ENCODE measurements at regions not wholly inside any gene's neighbourhood (a gene's known extent, or its start where the extent isn't known, plus 50 kb on each side); places are given as distances from the start of the nearest gene placed in this dataset.

DNA sequence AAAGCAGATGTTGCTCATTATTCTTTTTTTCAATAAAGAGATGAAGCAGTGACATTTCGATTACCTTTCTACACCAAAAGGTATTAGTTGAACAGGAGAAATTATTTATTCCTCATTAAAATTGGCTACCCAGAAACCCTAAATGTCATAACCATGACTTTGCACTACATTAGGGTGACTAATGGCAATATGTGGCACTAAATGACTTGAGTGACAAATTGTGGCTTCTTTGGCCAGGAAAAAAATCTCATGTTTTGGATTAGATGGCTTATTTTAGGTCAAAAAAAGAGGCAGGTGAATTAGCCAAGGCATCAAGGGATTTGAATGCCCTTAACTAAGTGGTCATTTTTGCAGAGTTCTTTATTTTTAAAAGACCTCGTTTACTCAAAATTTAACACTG, 353.9 kb downstream of the NDFIP2 start:
- TF ChIP-seq, protein P1, sequence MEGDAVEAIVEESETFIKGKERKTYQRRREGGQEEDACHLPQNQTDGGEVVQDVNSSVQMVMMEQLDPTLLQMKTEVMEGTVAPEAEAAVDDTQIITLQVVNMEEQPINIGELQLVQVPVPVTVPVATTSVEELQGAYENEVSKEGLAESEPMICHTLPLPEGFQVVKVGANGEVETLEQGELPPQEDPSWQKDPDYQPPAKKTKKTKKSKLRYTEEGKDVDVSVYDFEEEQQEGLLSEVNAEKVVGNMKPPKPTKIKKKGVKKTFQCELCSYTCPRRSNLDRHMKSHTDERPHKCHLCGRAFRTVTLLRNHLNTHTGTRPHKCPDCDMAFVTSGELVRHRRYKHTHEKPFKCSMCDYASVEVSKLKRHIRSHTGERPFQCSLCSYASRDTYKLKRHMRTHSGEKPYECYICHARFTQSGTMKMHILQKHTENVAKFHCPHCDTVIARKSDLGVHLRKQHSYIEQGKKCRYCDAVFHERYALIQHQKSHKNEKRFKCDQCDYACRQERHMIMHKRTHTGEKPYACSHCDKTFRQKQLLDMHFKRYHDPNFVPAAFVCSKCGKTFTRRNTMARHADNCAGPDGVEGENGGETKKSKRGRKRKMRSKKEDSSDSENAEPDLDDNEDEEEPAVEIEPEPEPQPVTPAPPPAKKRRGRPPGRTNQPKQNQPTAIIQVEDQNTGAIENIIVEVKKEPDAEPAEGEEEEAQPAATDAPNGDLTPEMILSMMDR (IDR thresholded peaks at IDR 0.05) = no peak
- ATAC-seq (ENCODE audit: low FRiP score) (no peak), DNase-seq (ENCODE audit: low spot score) (no peak)

DNA sequence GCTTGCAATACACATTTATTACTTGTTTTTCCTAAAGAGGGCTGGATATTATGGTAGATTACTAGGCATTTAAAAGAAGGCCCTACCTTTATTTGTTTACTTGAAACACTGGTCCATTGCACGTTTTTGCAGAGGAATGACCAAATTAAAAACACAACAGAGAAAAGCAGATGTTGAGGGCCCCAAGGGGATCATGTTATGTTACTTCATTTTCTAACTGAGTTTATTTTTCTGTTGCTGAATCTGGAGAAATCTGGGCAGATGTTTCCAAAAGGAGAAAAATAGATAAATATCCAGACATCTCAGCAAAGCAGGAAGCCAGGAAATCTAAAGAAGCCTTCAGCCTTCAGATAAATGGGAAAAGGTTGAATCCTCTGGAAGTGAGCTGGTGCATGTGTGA, 353.0 kb downstream of the NDFIP2 start:
- ATAC-seq (ENCODE audit: low FRiP score) (no peak), DNase-seq (ENCODE audit: low spot score) (no peak)
- TF ChIP-seq, protein P1 (IDR thresholded peaks at IDR 0.05) = no peak

DNA sequence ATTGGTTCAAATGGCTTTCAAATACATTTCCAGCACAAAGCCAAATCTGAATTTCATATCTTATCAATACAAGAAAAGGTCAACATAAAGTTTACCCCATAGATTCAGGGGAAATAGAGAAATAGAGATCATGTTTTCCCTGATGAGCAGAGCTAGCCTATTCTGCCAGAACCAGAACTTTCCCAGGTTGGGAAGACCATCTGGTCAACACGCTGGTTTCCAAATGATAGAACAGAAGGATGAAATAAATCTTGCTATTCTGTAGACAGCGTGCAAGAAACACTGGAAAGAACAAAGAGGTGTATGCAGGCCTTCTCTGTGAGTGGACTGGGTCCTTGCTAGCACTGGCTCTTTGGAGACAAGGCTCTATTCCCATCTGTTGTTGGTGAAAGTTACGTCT, 350.6 kb downstream of the NDFIP2 start:
- TF ChIP-seq, protein P1 (IDR thresholded peaks at IDR 0.05) = no peak
- no peak for DNase-seq (ENCODE audit: low spot score)
- ATAC-seq (ENCODE audit: low FRiP score) = no peak

DNA sequence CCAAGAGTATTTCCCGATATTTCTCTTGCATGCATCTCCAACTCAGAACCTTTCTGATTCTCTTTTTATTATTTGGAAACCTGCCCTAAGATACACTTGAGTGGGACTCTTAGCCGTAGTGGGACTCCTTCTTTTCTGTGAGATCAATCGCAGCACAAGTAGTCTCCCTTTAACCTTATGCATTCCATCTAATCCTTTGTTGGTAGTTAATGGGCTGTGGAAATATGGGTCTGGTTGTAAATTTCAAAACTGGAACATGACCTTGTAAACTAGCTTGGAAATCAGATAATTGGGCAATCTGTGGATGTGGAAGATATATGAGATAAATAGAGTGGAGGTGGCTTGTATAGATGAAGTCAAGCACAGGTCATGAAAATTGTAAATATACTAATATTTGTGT, 350.0 kb downstream of the NDFIP2 start:
- no peak for DNase-seq (ENCODE audit: low spot score)
- no peak for ATAC-seq (ENCODE audit: low FRiP score)
- TF ChIP-seq, protein P1 (IDR thresholded peaks at IDR 0.05) = no peak

DNA sequence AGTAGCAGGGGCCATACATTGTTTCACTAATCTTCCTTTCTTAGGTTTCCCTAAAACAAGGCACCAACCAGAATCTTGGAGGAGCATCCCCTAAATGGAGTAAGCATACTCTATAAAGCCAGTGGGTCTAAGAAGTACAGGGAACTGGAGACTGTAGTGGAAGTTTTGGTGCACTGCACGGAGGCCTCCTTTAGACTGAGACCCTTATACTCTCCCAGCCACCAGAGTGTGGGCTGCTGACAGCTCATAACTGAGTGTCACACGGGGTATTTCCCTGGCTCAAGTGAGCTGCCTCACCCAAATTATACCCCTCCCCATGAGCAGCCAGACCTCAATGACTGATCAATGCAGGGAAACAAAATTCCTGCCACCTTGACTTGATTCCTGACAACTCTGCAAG, 349.5 kb downstream of the NDFIP2 start:
- TF ChIP-seq, protein P1 (IDR thresholded peaks at IDR 0.05) = no peak
- no peak for DNase-seq (ENCODE audit: low spot score)
- no peak for ATAC-seq (ENCODE audit: low FRiP score)

DNA sequence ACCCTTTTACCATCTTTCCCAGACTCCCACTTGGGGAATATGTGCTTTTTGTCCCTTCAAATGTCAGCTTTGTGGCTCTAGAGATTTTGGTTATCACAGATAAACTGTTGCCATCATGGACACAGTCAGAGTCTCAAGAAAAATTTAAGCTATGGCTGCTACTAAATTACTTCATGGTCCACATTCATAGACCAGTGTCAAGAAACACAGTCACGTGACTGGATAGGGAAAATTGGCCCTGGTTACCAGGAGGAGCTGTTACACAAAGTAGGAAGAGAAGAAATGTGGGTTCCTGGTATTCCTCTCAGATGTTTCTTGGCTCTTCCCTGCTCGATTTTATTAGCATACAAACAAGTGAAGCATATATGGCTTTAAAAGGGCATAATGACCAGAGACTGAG, 348.9 kb downstream of the NDFIP2 start:
- ATAC-seq (ENCODE audit: low FRiP score) (no peak), DNase-seq (ENCODE audit: low spot score) (no peak)
- TF ChIP-seq, protein P1 (IDR thresholded peaks at IDR 0.05) = no peak

DNA sequence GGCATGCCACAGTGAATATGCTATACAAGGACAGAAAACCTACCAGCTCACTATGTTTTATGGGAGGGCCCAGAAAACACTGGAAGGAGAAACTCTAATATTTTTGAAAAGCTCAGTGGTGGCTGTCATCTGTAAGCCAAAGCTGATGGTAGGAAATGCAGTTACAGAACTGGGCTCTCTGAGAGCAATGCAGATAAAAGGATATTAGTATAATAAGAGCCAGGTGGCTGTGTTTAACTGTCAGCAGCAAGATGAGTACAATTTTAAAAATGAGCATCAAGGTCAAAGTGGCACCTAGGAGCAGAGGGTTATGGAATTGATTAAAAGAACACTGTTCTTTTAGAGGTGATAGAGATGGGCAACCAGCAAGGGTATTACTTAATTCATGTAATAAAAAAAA, 345.0 kb downstream of the NDFIP2 start:
- ATAC-seq (ENCODE audit: low FRiP score) (no peak), DNase-seq (ENCODE audit: low spot score) (no peak)
- TF ChIP-seq, protein P1 (IDR thresholded peaks at IDR 0.05) = no peak

Data from omental fat pad (tissue), 3 donors.